Activated naive CD4-positive, alpha-beta T cell (primary cell): ENCODE measurements at regions not wholly inside any gene's neighbourhood (a gene's known extent, or its start where the extent isn't known, plus 50 kb on each side); places are given as distances from the start of the nearest gene placed in this dataset.

ENCODE experiments used
- DNase-seq, 4 experiments: peaks; one replicate each; lab custom pipeline; 2025; lab: John Stamatoyannopoulos, UW

DNA sequence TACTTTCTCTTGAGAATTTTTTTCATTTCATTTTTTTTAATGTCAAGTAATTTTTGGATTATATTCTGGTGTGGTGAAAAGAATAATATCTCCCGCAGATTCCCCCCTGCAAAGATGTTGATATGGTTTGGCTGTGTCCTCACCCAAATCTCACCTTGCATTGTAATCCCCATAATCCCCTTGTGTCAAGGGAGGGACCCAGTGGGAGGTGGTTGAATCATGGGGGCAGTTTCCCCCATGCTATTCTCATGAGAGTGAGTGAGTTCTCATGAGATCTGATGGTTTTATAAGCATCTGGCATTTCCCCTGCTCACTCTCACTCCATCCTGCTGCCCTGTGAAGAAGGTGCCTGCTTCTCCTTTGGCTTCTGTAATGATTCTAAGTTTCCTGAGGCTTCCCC lies 58.7 kb upstream of the PMEPA1 start:
- DNase-seq: no peak

DNA sequence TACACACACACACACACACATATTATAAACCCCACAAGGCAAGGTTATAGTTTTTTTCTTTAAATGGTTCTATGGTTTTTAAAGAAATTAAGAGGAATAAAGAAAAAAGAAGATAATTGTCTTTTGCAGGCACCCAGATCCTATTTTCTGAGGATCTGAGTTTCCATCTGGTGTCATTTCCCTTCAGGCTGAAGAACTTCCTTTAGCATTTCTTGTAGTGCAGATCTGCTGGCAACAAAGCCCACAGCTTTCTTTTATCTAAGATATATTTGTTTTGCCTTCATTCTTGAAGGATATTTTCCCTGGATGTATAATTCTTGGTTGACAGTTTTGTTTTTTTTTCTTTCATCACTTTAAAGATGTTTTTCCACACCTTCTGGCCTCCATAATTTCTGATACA lies 57.6 kb upstream of the PMEPA1 start:
- DNase-seq: no peak

DNA sequence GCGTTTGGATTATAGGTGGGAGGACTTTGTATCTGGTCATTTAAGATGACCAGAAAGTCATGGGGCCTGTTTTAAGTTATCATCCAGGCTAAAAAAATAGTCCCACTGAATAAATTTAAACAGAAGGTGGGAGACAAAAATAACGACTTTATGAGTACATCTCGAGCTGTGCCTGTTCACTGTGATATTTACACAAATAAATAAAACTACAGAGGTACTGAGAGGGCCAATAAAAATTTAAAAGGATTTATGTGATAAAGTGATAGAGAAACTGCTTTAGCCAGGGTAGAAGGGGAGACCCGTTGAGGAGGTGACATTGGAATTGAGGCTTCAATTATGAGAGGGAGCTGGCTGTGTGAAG lies 53.4 kb upstream of the PMEPA1 start:
- DNase-seq: no peak

DNA sequence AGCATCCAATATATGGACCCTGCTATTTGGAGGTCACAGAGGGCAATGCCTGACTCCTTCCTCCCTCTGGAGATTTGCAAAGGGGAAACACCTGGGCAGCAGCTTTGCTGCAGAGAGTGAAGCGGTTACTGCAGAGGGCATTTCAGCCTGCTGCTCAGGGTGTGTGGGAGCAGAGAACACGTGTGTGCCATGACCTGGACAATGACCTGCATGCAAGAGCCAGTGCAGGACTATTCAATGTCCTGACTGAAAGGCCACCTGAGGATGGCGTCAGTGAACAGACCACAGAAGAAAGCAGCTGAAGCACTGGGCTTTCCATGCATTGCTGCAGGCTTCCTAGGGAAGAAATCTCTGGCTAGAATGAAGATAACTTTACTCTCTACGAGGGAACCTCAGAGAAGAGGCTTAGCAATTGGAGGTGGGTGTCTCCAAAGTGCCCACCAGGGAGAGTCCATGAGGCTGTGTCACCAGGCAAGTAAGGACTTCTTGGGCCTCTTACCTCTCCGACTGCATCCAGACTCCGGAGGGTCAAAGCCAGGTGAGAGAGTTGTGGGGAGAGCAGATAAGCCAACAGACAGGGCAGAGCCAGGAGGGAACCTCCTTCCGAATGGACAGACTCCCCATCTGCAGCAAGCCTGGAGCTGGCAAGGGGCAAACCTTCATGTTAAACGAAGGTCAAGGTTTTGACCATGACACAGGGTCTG lies 52.9 kb upstream of the PMEPA1 start:
- DNase-seq: no peak

DNA sequence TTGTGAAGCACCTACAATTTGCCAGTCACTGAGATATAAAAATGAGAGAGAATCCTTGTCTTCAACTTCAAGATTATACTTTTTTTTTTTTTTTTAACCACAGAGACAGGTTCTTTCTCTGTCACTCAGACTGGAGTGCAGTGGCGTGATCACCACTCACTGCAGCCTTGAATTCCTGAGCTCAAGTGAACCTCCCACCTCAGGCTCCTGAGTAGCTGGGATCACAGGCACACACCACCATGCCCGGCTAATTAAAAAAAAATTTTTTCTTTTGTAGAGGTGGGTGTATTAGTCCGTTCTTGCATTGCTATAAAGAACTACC lies 51.6 kb upstream of the PMEPA1 start:
- no peak for DNase-seq

DNA sequence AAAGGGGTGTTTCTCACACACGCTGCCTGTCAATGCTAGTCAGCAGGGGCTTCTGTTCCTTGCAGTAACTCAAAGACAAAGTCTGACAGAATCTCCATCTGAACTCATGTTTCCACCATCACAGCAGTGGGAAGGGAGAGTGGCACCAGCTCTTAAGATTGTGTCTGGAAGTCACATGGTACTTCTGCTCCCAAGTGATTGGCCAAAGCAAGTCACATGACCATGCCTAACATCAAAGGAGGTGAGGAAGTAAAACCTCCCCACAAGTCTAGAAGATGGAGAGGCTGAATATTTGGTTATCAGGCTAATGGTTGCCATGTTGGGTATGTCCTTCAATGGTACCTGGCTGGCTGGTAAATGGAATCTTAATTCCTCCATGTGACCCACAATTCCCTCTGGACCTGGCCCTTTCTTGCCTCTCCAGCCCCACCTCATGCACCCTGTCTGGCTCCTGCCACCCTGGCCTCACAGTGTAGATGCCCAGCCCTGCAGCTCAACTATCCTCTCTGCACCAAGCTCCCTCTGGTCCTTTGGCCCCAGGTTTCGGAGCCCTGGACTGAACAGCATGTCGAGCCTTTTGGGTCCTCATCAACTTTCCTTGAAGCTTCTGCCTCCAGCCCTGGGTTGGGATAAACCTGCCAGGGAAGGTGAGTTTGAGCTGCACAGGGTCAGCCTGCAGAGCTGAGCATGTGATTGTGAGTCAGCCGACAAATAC lies 51.0 kb upstream of the PMEPA1 start:
- DNase-seq: no peak

DNA sequence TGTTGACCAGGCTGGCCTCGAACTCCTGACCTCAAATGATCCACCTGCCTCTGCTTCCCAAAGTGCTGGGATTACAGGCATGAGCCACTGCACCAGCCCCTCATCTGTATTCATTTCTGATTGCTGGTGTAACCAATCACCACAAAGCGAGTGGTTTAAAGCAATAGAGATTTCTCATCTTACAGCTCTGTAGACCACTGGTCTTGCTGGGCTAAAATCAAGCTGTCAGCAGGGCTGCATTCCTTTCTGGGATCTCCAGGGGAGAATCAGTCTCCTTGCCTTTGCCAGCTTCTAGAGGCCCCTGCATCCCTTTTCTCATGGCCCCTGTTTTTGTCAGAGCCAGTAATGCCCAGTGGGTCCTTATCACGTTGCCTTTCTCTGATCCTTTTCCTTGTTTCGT lies 49.9 kb upstream of the PMEPA1 start:
- DNase-seq: no peak
